ENCODE measurements at regions not wholly inside any gene's neighbourhood (a gene's known extent, or its start where the extent isn't known, plus 50 kb on each side); places are given as distances from the start of the nearest gene placed in this dataset.
A peak's percentile ranks its signal among the peaks of the same experiment; 100 is the strongest.

- peaks cover 0 to 8% (median 0%) of the 10 kb centered on the region in 10 experiments; a peak in 3 of 20 replicates for H3K4me1 ChIP-seq
- H3K36me3 ChIP-seq: no peaks in the 10 kb centered on the region
- no peak overlapping the region for H3K27ac ChIP-seq
- no peaks in the 10 kb centered on the region for H3K27me3 ChIP-seq
- H3K4me3 ChIP-seq: no peak overlapping the region
- no peaks in the 10 kb centered on the region for H4K20me1 ChIP-seq
- H3K9me3 ChIP-seq (replicated peaks in 1 of 11): no peaks in the 10 kb centered on the region
- no peak for TF ChIP-seq Cebpa-rat (IDR thresholded peaks at IDR 0.05)
- no peak overlapping the region for H3K4me2 ChIP-seq
- no peak overlapping the region for H3K9ac ChIP-seq
Measured at GRCh38 chr12:4052691-4053090, 179.5 kb upstream of the PARP11 start.

DNA sequence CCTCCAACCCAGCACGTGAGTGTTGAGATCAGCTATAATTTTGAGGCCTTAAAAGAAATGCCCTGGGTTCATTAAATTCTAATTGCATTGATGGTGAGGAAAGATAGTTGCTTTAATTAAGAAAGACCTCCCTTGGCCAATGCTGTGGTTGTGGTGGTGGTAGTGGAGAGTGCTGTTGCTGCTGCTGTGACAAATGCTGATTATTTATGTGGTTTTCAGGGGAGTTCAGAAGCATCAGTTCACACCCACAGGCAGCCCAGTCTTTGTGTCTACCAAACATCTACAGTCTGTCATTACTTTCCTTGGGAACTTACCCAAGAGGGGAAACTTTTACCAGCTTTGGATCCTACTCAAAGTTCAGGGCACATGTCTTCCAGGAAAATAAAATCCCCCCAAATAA is 178.4 kb upstream of the PARP11 start:
- Histone ChIP-seq H3K27me3 (no peaks in the 10 kb centered on the region), H3K36me3 (no peaks in the 10 kb centered on the region), H4K20me1 (no peaks in the 10 kb centered on the region), H3K4me2 (no peak overlapping the region), H3K4me3 (no peak overlapping the region), H3K9ac (no peak overlapping the region), H3K4me1 (peaks cover 0 to 7% (median 2%) of the 10 kb centered on the region in 10 experiments; a peak in 12 of 20 replicates), H3K9me3 (replicated peaks in 1 of 11) (no peaks in the 10 kb centered on the region), H3K27ac (no peak overlapping the region)
- no peak for TF ChIP-seq Cebpa-rat (IDR thresholded peaks at IDR 0.05)

DNA sequence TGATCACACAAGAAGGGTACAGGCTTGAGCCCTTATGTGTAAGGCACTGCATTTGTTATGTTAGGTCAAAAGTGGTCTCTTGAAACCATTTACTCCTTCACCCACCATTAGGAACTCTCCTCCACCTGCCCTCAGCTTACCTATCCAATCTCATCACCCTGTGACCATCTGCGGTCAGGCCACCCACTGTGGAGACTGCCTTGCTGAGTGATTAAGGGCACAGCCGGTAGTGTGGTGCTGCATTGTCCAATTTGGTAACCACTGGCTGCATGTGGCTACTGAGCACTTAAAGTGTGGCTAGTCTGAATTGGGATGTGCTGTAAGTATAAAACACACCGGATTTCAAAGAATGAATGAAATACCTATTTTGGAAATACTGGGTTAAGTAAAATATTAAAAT is 177.1 kb upstream of the PARP11 start:
- no peak overlapping the region for H3K27ac ChIP-seq
- H3K9me3 ChIP-seq (replicated peaks in 1 of 11): no peaks in the 10 kb centered on the region
- no peaks in the 10 kb centered on the region for H3K36me3 ChIP-seq
- TF ChIP-seq Cebpa-rat (IDR thresholded peaks at IDR 0.05): no peak
- no peak overlapping the region for H3K4me3 ChIP-seq
- H3K4me1 ChIP-seq: peaks cover 0 to 16% (median 11%) of the 10 kb centered on the region in 10 experiments; a peak in 14 of 20 replicates
- no peak overlapping the region for H3K9ac ChIP-seq
- H3K4me2 ChIP-seq: no peak overlapping the region
- no peaks in the 10 kb centered on the region for H4K20me1 ChIP-seq
- no peaks in the 10 kb centered on the region for H3K27me3 ChIP-seq

DNA sequence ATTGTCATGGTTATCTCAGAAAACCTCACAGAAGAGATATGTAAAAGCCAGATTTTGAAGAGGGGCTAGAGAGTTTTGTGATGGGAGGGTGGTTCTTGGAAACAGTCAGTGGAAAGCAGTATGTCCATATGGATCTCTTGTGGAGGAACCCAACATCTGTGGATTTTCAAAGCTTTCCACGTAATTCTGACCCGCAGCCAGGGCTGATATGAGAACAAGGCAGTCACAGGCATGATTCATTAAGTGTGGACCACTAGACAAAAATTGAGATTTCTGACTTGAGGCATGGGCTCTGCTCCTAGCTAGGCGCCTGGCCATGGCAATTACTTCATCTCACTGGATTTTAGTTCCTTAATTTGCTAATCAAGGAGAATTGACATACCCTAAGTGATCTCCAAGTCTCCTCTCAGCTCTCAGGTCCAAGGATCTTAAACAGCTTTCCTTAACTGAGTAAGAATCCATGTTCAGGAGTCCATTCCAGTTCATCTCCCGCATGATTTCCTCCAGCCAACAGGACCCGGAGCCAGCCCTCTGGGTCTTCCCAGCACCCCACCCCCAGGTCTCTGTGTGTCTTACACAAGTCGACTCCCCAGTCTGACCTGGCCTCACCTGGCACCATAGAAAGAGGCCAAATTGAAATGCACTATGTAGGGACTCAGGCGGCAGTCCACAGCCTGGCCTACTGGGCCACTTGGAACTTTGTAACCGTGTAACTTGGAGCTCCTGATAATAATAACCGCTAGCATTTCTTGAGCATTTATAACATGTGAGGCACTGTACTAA is 176.3 kb upstream of the PARP11 start:
- Histone ChIP-seq H4K20me1 (no peaks in the 10 kb centered on the region), H3K4me1 (peaks cover 0 to 16% (median 11%) of the 10 kb centered on the region in 10 experiments; a peak in 14 of 20 replicates), H3K9ac (no peak overlapping the region), H3K27ac (no peak overlapping the region), H3K27me3 (no peaks in the 10 kb centered on the region), H3K36me3 (no peaks in the 10 kb centered on the region), H3K9me3 (replicated peaks in 1 of 11) (no peaks in the 10 kb centered on the region), H3K4me2 (no peak overlapping the region), H3K4me3 (no peak overlapping the region)
- no peak for TF ChIP-seq Cebpa-rat (IDR thresholded peaks at IDR 0.05)

DNA sequence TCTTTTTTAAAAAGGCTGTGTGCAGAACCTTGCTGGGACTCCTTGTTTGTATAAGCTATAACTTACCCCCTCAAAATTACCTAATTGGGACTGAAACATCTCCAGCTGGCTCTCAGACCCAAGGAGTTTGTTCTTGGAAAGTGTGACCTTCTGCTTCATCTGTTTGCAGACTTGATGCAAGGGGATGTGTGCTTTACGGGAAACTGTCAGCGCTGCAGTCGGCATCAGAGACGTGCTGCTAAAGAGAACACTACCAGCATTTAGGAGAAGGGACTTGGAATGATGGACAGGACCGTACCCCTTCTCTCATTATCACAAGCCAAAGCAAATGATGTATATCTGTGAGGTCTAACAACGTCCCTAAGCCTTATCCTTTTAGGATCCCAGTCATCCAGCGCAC is 174.2 kb upstream of the PARP11 start:
- Histone ChIP-seq H3K4me3 (no peak overlapping the region), H3K4me1 (peaks cover 0 to 16% (median 11%) of the 10 kb centered on the region in 10 experiments; a peak in 14 of 20 replicates), H3K9me3 (replicated peaks in 1 of 11) (no peaks in the 10 kb centered on the region), H3K27me3 (no peaks in the 10 kb centered on the region), H3K27ac (no peak overlapping the region), H3K36me3 (no peaks in the 10 kb centered on the region), H3K4me2 (peak overlapping the region in 1 of 11 experiments; percentile 61; a peak in 1 of 22 replicates), H3K9ac (no peak overlapping the region), H4K20me1 (no peaks in the 10 kb centered on the region)
- no peak for TF ChIP-seq Cebpa-rat (IDR thresholded peaks at IDR 0.05)

DNA sequence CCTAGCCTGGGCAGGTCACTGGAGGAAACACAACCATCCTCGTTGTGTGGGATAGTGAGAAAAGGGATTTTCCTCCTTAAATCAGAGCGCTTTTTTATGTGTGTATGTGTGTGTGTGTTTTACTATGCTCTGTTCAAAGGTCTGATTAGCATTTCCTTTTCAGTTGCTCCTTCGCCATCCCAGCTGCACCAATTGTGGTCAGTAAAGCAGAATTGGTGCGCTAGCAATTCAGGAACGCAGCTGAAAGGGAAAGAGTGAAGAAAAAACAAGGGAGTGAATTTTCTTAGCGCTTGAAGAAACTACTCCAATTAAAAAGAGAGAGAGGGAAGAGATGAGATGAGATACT is 173.3 kb upstream of the PARP11 start:
- Histone ChIP-seq H3K9me3 (replicated peaks in 1 of 11) (no peaks in the 10 kb centered on the region), H3K4me1 (peaks cover 0 to 16% (median 11%) of the 10 kb centered on the region in 10 experiments; a peak in 14 of 20 replicates), H3K27ac (no peak overlapping the region), H4K20me1 (no peaks in the 10 kb centered on the region), H3K4me2 (peak overlapping the region in 9 of 11 experiments; percentile 42 to 74 (median 59); a peak in 18 of 22 replicates), H3K36me3 (no peaks in the 10 kb centered on the region), H3K4me3 (no peak overlapping the region), H3K27me3 (no peaks in the 10 kb centered on the region), H3K9ac (peak overlapping the region in 1 of 11 experiments; percentile 16; a peak in 1 of 22 replicates)
- TF ChIP-seq Cebpa-rat (IDR thresholded peaks at IDR 0.05): no peak

- no peak overlapping the region for H3K4me3 ChIP-seq
- H3K4me1 ChIP-seq: peaks cover 0 to 16% (median 11%) of the 10 kb centered on the region in 10 experiments; a peak in 14 of 20 replicates
- H3K27ac ChIP-seq: no peak overlapping the region
- no peaks in the 10 kb centered on the region for H3K27me3 ChIP-seq
- peak overlapping the region in 1 of 11 experiments; percentile 16; a peak in 1 of 22 replicates for H3K9ac ChIP-seq
- no peaks in the 10 kb centered on the region for H3K36me3 ChIP-seq
- no peaks in the 10 kb centered on the region for H4K20me1 ChIP-seq
- H3K9me3 ChIP-seq (replicated peaks in 1 of 11): no peaks in the 10 kb centered on the region
- peak overlapping the region in 9 of 11 experiments; percentile 42 to 74 (median 59); a peak in 18 of 22 replicates for H3K4me2 ChIP-seq
- TF ChIP-seq Cebpa-rat (IDR thresholded peaks at IDR 0.05): no peak
Measured at GRCh38 chr12:4045786-4046494, 172.7 kb upstream of the PARP11 start.

DNA sequence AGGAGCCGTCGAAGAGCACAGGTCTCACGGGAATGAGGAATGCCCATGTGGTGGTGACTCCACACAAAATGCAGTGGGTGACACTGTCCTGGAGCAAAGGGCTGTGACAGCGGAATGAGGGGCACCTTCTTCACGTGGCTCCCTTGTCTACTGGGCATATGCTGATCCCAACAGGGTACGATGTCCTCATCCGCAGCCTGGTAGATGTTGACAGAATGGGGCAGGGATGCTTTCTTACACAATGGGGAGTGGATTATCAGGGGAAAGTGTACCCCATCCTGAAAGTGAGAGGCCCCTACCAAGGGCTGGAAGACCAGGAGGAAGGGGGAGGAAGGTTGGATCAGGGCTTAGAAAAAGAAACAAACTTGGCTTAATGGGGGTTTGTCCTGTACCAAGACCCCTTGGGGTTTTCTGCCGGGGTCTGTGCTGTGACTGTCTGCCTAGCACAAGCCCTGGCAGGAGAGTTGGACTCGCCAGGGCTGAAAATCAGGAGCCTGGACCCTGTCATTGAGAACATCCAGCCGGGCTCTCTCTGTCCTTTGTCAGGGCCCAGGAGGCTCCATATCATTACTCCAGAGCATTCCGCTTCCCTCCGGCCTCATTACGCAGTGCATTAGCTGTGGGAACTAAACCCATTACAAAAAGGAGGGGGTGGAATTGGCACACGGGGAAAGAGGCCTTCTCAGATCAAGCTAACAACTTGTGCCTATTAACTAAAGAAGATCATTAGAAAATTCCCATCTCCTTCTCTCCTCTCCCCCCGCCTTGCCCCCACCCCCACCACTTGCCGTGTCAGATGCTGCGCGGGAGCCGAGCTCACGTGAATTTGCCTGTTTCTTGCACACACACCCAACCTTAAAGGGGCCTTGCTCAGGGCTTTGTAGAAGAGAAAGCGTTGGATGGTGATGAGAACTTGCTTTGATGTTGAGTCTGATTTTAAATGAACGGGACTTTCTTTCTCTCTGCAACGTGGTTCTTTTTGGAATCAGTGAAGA is 171.8 kb upstream of the PARP11 start:
- no peak overlapping the region for H3K27ac ChIP-seq
- no peak overlapping the region for H3K9ac ChIP-seq
- no peak for TF ChIP-seq Cebpa-rat (IDR thresholded peaks at IDR 0.05)
- H3K4me1 ChIP-seq: peaks cover 0 to 16% (median 11%) of the 10 kb centered on the region in 10 experiments; a peak in 14 of 20 replicates
- no peaks in the 10 kb centered on the region for H3K27me3 ChIP-seq
- H3K4me2 ChIP-seq: no peak overlapping the region
- no peak overlapping the region for H3K4me3 ChIP-seq
- no peaks in the 10 kb centered on the region for H3K36me3 ChIP-seq
- no peaks in the 10 kb centered on the region for H3K9me3 ChIP-seq (replicated peaks in 1 of 11)
- H4K20me1 ChIP-seq: no peaks in the 10 kb centered on the region

All from BLaER1 treated with 17β-estradiol and CSF1 and Interleukin-3, amounts not matched to agents 10 nM and 100 nM (cell line).